GM12872 (cell line): ENCODE measurements at regions not wholly inside any gene's neighbourhood (a gene's known extent, or its start where the extent isn't known, plus 50 kb on each side); places are given as distances from the start of the nearest gene placed in this dataset.

ENCODE experiments used
- TF ChIP-seq, protein P1 (sequence below): IDR thresholded peaks from 3 replicates; pipeline ENCODE4 v1.5.1; 2011; ENCODE audit warnings: low read depth, mild to moderate bottlenecking, low read length, moderate library complexity; ENCODE audit not compliant: insufficient read depth

DNA sequence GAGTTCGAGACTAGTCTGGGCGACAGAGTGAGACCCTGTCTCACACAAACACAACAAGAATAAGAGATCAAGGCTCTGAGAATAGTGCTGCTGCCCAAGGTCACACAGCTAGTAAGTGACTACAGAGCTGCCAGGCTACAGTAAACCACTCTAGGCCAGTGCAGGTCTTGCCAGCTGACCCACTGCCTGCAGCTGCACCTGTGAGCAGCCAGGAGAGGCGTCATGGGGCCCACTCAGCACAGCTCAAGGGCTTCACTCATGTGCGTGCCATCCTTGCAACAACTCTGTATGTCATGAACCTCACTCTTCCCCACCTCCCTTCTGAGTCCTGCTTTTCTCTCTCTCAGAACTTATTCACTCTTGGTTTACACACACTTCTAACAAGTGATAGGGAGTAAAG is 176.7 kb downstream of the SMAD6 start:
- TF ChIP-seq, protein P1, sequence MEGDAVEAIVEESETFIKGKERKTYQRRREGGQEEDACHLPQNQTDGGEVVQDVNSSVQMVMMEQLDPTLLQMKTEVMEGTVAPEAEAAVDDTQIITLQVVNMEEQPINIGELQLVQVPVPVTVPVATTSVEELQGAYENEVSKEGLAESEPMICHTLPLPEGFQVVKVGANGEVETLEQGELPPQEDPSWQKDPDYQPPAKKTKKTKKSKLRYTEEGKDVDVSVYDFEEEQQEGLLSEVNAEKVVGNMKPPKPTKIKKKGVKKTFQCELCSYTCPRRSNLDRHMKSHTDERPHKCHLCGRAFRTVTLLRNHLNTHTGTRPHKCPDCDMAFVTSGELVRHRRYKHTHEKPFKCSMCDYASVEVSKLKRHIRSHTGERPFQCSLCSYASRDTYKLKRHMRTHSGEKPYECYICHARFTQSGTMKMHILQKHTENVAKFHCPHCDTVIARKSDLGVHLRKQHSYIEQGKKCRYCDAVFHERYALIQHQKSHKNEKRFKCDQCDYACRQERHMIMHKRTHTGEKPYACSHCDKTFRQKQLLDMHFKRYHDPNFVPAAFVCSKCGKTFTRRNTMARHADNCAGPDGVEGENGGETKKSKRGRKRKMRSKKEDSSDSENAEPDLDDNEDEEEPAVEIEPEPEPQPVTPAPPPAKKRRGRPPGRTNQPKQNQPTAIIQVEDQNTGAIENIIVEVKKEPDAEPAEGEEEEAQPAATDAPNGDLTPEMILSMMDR, result no peak

DNA sequence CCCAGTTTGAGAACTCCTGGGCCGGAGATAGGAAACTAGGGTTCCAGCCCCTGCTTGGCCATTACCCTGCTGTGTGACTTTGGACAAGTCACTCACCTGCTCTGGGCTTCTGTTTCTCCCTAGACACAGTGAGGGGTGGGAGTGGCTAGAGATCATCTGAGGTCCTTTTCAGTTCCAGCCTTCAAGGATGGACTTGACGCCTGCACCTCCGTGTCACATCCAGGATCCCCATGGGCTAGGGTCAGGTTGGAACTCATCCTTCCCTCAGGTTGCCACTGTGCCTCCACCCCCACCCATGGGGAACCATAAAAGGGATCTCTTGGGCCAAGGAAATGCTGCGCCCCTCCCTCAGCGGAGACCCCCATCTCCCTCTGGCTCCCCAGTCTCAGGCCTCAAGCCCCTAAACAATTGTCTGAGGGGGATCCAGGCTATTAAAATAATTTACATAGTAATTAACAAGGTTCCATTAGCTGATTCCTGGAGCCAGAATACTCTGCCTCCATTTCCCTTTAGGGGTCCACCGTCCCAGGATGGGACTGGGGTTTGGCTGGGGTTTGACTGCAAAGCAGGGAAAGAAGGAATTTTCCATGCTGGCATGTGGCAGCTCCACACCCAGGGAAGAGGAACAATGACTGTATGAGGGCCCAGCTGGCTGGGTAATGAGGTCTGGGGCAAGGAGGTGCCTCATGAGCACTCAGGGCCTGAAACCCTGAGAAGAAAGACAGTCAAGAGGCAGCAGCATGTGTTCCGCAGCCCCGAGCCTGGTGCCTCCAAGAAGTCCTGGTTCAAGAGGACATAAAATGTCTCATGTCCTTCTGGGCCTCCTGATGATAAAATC is 177.7 kb downstream of the SMAD6 start:
- TF ChIP-seq, protein P1, result no peak

DNA sequence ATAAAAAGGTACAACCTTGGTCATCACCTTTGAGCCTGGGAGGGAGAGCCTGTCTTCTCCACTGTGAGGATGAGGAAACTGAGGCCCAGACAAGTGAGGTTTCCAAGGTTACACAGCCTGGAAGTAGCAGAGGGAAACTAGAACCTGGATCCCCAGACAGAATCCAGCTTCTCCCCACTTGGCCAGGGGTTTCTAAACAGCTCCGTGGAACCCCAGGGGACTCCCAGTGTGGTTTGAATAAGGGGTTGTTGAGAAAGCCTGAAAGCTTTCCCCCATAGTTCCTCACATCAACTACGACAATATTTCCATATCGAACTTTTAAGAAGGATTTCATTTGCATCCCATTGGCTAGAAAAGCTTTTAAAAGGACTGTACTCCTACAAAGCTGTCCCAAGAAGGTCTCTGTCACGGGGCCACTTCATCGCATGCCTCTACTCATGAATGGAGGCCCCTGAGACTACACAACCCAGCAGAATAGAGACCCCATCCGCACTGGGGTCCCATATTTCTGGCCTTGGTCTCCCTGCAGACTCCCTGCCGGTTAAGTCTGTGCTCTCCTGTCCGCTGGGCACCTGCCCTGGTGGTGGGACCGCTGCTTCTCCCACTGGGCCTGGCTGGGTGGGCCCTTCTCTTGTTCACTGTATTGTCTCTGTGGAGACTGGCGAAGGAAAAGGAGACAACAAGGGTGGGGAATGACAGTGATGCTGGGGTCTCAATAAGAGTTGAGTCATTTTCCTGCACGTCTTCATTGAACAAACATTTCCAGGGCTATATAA is 178.5 kb downstream of the SMAD6 start:
- TF ChIP-seq, protein P1, result no peak

DNA sequence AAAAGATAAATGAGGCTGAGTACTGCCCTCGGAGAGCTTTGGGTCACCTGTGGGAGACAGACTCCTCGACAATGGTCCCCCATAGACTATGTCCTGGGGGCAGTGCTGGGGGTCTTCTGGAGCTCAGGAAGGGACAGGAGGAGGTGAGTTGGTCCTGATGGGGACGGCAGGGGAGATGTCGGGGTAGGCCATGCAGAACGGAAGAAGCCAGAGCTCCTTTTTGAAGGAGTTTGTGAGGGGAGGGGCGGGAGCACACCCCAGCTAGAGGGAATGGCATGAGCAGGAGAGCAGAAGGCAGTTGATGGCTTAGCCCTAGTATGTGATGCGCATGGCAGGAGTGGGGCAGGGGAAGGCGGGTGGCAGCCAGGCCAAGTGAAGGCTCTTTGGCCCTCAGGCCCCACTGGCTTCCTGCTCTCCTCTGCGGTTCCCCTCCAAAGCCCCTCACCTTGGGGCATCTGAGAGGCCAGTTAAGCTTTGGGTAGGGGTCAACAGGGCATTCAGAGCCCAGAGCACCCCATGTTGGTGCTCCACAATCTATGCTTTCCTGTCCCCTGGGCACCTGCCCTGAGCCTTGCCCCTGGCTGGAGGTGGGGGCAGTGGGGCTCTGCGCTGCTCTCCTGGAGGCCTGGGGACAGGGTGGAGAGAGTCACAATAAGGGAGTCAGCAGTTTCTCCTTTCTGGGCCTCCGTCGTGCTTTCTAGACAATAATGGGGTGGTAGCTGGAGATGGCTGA is 179.3 kb downstream of the SMAD6 start:
- TF ChIP-seq, protein P1, result no peak

DNA sequence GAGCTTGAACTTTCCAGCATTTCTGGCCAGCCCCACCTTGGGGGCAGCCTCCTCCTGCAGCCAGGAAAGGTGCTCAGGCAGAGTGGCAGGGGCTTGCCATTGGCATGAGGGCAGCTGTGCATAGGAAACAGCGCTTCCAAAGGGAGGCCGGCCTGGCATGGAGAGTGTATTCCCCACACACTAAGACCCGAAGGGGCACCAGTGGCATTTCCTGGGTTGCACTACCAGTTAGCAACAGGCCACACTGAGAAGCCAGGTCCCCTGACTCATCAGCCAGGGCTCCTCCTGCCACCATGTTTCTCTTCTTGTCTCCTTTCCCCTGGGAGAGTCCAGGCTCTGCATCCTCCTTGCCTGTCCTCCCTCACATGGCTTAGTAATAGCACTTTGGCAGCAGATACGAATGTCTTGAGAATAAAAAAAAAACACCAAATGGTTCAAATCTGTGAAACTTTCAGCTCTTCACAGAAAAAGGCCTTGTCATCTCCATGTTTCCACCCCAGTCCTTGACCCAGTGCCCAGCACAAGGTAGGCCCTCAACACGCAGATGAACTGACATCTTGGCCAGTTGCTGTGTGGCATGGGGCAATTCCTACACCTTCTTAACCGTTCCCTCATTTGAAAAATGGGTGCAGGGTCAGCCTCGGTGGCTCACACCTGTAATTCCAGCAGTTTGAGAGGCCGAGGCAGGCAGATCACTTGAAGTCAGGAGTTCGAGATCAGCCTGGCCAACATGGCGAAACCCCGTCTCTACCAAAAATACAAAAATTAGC is 180.4 kb downstream of the SMAD6 start:
- TF ChIP-seq, protein P1, result no peak

GRCh38 chr15:66883284-66883911 is 181.4 kb downstream of the SMAD6 start:
- TF ChIP-seq, protein P1, result no peak
